ENCODE measurements at regions not wholly inside any gene's neighbourhood (a gene's known extent, or its start where the extent isn't known, plus 50 kb on each side); places are given as distances from the start of the nearest gene placed in this dataset.
"Not testable (repeated sequence)": the region's sequence is repeated elsewhere in the genome, so short reads cannot be mapped to it uniquely, and the experiment has no call there.

DNA sequence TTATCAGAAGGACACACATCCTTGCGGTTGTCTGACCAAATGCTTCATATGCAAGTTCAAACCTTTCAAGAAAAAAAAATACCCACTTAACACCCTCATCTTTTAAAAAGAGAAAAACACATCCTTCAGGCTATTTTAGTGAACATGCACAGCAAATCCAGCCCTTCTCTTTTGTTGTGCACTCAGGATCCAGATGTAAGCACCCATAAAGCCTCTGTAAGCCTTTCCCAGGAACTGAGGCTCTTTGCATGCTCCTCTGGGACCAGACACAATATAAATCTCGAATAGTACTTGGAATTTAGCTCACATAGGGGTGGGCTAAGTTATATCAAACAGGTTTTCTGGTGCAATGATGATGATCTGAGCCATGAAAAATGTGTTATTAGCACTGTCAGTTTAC lies 308.8 kb upstream of the FAM98A start:
- FAIRE-seq: no peak

DNA sequence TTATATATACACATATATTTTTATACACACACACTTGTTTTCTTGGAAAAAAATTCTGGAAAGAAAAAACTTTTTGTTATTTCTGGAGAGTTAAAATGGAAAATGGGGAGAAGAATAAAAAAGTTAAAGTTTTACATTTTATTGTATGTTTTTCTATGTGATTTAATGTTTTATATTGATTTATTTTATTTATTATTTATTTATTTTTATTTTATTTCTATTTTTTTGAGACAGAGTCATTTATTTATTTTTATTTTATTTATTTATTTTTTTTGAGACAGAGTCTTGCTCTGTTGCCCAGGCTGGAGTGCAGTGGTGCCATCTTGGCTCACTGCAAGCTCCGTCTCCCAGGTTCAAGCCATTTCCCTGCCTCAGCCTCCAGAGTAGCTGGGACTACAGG lies 307.0 kb upstream of the FAM98A start:
- not testable (repeated sequence) for FAIRE-seq

DNA sequence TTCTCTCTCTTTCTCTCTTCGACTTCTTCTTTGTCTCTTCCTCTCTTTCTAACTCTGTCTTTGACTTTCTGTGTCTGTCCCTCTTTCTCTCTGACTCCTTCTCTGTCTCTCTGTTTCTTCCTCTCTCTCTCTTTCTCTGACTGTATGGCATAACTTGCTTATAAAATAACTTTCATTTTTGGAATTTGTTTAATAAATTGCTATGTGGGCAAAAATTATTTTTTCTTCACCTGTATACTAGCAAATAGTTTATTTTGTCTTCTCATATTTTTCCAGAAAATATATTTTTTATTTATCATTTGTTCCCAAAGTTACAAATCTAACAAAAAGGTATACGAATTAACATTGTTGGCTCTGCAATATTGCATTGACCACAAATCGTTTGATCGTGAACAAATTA lies 305.7 kb upstream of the FAM98A start:
- no peak for FAIRE-seq

DNA sequence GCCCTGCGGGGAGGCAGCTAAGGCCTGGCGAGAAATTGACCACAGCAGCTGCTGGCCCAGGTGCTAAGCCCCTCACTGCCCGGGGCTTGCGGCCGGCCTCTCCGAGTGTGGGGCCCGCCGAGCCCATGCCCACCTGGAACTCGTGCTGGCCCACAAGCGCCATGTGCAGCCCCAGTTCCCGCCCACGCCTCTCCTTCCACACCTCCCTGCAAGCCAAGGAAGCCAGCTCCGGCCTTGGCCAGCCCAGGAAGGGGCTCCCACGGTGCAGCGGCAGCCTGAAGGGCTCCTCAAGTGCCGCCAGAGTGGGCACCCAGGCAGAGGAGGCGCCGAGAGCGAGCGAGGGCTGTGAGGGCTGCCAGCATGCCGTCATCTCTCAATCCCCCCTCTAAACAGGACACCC lies 304.6 kb upstream of the FAM98A start:
- no peak for FAIRE-seq

DNA sequence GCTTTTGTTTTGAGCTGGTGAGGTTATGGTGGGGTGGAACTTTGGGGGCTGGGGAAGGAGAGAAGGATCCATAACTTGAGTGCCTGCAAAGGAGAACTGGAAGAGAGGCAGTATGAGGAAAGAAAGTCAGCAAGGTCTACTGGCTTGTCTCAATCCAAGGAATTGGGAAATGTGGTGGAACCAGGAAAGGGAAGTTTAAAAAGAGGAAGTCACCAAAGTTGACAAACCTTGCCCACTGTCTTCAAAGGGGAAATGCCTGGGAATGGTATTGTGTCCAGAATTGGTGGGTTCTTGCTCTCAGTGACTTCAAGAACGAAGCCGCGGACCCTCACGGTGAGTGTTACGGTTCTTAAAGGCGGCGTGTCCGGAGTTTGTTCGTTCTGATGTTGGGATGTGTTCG lies 304.1 kb upstream of the FAM98A start:
- FAIRE-seq: no peak

DNA sequence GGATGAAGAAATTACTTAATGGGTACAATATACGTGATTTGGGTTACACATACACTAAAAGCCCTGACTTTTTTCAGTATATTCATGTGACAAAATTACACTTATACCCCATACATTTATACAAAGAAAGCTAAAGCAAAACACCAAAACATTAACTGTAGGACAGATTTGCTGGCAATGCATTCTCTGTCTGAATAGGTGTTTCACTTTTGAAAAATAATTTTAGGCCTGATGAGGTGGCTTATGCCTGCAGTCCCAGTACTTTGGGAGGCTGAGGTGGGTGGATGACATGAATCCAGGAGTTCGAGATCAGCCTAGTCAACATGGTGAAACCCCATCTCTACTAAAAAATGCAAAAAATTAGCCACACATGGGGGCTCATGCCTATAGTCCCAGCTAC lies 301.5 kb upstream of the FAM98A start:
- FAIRE-seq: no peak

DNA sequence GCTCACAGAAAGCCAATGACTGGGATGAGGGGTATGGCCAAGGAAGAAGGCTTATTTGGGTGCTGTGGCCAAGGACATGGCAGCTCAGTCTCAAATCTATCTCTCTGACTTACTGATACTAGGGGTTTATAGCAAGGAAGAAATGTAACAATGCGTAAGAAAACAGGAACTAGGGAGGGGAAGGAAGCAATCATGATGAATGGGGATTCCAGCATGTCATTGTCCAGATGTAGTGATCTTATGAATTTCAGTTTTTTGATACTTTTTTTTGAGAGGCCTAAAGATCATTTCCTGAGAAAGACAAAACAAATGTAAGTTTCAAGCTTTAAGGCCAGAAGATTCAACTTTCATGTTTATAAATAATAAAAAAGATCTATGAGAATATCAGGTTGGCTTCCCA lies 298.6 kb upstream of the FAM98A start:
- no peak for FAIRE-seq

DNA sequence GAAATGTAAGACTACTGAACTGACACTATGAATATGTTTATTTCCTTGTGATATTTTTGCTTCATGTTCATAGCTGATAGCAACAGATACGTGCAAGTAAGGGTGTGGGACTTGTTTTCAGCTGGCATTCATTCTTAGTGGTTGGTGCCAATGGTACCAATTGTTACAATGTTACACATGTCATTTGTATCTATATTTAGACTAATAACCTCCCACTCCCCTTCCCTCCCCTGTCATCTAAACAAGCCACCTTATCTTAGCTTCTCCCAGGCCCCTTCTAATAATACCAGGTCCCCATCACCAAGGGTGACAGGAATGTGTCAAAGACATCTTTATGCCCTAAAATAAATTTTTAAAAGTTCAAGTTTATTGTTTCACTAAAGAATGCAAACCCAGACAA lies 294.7 kb upstream of the FAM98A start:
- FAIRE-seq: no peak

DNA sequence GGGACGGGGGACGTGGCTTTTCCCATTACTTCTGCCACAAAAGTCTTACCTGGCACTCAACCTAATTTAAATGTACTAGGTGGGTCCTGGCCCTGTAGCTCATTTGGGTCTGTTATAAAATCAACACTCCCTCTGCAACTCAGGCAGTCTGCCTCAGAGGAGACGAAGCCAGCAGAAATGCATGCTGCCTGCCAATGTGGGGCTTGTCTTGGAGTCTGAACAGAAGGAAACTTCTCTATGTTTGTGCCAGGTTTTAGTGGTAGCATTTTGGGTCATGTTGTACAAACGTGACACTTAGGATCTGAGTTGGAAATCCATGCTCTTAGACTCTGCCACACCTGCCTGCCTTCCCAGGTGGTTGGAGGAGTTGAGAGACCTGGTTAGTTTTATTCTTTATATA lies 292.5 kb upstream of the FAM98A start:
- FAIRE-seq: no peak

DNA sequence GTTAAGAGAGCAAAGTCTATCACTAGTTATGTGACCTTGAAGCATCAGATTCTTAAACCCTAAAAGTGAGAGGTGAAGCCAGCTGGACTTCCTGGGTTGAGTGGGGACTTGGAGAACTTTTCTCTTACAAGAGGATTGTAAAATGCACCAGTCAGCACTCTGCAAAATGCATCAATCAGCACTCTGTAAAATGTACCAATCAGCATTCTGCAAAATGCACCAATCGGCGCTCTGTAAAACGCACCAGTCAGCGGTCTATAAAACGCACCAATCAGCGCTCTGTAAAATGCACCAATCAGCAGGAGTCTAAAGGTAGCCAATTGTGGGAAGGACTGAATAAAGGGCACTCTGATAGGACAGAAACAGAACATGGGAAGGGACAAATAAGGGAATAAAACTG lies 291.6 kb upstream of the FAM98A start:
- no peak for FAIRE-seq

DNA sequence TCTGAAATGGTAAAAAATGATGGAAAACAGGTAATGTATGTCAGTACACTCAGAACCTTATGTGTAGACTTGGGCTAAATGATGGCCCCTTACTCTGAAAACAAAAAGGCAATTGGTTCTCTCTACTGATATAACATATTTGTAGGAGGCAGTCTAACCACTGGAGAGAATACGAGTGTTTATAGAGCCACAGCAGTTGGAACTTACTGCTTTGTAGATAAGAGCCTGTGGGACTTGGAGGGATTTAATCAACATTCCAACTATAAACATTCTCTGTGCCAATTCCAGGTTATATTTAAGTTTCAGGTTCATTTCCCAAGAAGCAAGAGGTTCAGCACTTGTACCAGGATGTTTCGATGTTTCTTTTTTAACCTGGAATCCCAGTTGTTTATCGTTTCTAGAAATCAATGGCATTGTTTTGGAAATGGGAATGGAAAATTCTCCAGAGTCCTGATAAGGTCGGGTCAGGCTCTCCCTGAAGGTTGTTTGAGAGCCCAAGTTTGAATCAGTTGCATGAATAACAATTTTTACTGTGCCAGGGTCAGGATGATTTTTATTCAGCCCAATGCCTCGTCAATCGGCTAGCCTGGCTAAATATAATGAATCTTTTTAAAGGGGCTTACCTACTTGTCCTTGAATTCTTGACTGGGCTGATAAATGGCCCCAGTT lies 278.4 kb upstream of the FAM98A start:
- FAIRE-seq: no peak

DNA sequence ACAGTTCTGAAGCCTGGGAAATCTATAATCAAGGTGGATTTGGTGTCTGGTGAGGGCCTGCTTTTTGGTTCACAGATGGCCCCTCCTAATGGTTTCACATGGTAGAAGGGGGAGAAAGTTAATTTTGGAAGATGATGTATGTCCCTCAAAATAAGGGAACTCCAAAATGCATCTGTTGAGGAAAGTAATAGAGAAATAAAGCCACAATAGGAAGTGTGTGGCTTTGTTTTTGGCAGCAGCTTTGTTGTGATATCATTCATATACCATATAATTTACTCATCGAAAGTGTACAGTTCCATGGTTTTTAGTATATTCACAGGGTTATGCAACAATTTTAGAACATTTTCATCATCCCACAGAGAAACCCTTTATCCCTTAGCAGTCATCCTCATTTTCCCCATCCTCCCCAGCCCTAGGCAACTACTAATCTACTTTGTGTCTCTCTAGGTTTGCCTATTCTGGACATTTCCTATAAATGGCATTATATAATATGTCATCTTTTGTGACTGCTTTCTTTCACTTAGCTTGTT lies 274.0 kb upstream of the FAM98A start:
- FAIRE-seq: no peak

DNA sequence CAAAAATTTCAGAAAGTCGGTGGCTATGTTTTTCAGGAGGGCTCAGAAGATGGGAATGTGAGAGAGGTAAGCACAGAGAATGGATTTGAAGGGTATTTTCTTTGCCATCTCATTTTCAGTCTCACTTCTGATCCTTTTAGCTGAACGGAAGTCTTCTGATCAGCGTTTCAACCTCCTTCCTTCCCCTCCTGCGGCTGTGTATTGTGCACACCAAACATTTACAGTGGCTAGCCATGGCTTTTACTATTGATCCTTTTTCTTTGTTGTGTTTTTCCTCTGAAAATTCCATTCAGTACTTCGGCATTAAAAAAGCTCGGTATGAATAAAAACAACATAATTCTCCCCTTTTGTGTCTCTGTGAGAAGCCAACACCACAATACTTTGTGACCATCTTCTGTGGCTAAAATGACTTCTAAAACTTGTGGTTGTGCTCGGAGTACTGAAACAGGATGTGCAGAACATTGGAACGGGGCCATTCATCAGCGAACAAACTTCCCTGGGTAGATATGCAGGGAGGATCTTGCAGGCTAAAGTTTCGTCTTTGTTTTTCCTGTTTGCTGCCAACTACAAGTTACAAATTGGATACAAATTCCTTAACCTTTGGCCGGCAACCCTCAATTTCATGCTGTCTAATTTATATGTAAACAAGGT lies 260.8 kb upstream of the FAM98A start:
- no peak for FAIRE-seq

DNA sequence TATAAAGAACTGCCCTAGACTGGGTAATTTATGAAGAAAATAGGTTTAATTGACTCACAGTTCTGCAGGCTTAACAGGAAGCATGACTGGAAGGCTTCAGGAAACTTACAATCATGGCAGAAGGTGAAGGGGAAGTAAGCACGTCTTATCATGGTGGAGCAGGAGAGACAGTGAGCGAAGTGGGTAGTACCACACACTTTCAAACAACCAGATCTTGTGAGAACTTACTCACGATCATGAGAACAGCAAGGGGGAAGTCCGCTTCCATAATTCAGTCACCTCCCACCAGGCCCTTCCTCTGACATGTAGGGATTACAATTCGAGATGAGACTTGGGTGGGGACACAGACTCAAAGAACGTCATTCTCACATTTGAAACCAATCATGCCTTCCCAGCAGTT lies 260.1 kb upstream of the FAM98A start:
- no peak for FAIRE-seq

DNA sequence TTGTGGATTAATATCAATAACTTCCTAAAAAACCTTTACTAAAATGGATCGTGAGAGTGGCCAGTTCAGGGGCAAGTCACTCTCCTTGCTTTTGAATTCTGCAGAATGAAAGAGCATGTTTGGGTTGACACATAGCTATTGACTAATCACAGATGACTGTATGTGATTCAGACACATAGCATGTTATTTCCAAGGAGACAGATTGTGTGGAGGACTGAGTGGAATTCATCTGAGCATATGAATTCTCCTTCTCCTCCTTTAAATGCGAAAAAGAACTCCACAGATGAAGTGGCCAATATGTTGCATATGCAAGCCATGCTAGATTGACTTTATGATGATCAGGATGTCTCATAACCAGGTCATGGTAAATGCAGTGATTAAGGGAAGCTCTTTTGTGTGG lies 249.4 kb upstream of the FAM98A start:
- no peak for FAIRE-seq

DNA sequence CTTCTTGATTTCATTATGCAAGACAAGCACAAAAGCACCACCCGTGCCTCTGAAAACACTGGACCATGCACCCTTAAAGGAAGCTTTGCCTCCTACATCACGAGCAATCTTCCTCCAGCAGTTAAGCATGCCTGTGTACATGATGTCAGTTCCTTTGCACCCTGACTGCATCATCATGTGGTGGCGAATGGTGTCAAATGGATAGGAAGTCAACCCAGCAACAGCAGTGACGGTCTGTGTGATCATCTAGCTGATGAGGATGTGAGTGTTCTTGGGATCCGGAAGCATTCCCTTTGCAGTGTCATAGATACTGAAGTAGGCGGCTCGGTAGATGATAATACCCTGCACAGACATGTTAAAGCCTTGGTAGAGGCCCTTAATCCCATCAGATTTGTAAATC lies 240.7 kb upstream of the FAM98A start:
- no peak for FAIRE-seq

DNA sequence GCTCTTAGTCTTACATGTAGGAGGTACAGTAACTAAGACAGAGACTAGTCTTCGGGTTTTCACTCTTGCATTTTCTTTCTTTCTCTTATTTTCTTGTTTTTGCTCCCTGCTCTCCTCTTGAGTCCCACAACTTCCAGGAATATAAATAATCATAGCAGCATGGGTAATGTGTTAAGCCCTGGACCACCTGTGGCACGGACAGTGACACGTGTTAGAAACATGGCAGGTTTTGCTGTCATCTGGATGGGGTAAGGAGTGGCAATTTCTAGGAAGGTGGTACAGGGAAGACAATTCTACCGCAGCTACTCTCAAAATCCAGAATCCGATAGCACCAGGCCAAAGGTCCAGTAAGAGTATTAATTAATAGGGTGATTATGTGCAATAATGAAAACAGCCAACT lies 237.5 kb upstream of the FAM98A start:
- FAIRE-seq: no peak

DNA sequence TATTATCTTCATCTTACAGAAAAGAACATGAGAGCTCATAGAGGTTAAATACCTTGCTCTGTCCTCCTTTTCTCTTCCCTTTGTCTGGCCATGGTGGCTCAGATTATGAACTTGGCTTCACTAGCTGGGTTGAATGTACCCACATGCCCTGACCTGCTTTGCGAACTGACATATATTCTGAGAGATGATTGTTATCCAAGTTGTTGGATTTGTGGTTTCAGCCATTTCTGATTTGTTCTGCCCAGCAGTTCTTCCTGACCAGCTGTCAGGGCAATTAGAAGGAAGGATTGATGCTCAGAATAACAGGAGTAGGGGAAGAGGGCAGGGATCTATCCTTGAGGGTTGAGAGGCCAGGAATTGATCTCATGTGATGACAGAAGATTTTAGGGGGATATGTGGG lies 236.8 kb upstream of the FAM98A start:
- no peak for FAIRE-seq

DNA sequence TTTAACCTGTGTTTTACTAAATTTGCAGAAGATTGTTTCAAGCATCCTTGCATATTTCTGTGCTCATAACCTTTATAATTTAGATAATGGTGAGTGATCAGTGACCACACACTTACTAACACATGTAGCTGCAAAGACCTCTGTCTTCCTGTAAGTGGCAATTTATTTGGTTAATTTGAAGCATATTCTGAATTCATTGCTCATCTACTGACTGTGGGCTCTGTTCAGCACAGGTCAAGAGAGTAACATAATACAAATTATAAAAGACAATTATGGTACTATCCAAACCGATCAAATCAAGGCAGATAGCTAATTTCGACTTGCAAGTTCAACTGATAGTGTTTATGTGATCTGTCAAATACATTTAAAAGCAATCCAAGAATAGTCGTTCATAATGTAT lies 223.9 kb upstream of the FAM98A start:
- FAIRE-seq: no peak

DNA sequence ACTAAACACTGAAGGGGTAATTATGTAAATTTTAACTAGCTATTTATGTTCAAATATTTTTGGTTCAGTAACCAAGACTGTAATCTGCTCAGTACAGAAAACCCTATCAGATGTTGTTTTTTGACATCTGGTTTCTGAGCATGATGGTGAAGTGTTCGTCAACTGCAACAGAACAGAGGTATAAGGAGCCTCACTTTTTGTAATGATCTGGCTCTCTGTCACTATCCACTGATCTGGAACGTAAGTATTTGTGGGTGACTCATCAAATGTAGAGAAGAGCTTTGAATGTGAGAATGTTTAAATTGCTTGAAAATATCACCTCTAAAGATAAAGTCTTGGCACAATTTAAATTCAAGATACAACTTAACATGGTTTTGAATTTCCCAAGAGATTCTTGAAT lies 213.6 kb upstream of the FAM98A start:
- no peak for FAIRE-seq

DNA sequence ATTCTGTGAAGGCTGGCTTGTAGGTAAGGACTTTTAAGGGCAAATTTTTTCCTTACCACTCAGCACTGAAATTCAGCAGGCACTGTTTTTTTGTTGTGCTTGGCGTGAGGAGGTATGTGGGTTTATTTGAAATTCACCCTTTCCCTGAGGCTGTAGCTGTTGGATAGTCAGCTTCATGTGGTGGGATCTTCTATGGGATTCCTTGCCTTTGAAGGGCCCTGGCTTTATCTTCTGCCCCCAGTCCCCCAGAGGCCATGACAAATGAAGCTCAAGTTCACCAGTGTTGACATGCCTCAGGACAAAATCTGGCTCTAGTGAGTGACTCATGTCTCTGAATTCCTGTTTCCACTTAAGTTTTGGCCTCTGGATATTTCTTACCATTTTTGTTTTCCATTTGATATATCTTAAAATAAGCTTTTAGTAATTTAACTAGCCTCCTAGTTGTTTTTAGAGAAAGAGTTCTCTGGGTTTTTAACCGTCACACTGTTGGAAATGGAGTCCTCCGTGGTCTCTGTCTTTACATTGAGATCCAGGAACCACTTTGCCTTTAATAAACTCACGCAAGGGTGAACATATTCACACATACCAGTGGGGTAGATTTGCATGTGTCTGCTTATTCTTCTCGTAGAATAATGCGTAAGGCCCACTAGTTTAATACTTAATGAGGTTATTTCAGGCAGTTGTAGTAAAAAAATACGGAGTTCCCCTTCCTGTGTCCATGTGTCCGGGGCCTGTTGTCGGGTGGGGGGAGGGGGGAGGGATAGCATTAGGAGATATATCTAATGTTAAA lies 211.1 kb upstream of the FAM98A start:
- FAIRE-seq: no peak

DNA sequence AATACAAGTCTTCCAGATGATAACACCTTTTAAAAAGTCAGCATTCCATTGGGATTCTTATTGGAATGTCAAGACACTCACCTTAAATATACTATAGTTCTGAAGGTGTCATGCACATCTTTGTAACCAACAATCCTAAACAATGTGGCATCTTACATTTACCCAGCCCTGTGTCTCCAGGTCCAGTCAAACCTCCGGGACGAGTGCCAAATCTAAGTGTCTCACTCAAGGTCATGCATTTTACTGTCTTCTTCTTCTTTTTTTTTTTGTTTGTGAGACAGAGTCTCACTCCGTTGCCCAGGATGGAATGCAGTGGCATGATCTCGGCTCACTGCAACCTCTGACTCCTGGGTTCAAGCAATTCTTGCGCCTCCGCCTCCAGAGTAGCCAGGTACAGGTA lies 206.9 kb upstream of the FAM98A start:
- FAIRE-seq: no peak

DNA sequence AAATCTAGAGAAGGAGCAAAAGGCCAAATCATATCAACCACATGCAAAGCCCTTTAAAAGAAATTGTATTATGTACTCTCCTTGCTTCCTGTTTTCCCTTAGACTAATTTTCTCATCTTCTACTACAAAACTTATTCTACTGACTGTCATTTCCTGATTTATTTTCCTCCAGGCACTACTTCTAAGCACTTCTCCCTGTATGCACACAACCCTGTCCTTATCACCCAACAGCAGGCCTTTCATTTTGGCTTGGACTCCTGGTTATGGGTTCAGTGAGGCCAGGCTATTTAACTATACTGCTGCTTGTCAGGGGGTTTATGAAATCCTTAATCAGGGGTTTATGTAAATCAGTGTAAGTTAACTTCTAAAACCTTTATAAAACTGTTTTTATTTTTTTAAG lies 205.1 kb upstream of the FAM98A start:
- FAIRE-seq: no peak

DNA sequence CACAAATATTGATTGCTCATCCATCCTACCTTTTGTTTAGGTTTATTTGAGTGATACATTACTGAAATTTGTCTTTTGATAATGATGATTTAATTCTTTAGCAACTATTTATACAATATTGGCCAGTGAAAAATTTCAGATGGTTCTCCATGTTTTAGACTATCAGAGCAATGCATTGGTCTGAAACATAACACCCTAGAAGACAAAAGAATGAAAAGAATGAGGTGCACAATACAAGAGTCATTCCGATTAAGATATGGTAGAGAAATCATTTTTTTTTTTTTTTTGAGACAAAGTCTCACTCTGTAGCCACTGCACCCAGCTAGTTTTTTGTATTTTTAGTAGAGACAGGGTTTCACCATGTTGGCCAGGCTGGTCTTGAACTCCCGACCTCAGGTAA lies 197.4 kb upstream of the FAM98A start:
- FAIRE-seq: no peak

All from colon (tissue), 2 donors.